GM18868 (cell line): ENCODE measurements at regions not wholly inside any gene's neighbourhood (a gene's known extent, or its start where the extent isn't known, plus 50 kb on each side); places are given as distances from the start of the nearest gene placed in this dataset.
"Not testable (repeated sequence)": the region's sequence is repeated elsewhere in the genome, so short reads cannot be mapped to it uniquely, and the experiment has no call there.

ENCODE experiments used
- ATAC-seq: cut with Tn5 transposase; IDR thresholded peaks from one replicate; pipeline ENCODE4 v1.9.1; 2021; ENCODE audit warnings: mild to moderate bottlenecking, moderate library complexity; ENCODE audit not compliant: unreplicated experiment

DNA sequence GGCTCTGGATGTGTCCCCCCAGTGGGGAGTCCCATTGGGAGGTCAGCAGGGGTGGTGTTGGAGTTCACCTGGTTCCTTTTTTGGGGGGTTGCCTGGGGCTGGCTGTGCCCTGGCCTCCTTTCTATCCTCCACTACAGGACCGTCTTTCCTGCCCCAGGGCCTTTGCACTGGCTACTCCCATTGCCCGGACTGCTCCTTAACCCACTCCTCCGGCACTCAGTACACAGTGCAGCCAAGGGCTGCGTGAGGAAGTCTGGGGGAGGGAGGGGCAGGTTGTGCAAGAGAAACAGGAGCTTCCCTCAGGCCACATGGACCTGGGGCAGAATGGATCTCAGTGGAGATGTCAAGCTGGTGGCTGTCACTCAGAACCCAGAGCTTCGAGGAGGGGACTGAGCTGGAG lies 429.3 kb upstream of the SULF2 start:
- ATAC-seq: no peak

DNA sequence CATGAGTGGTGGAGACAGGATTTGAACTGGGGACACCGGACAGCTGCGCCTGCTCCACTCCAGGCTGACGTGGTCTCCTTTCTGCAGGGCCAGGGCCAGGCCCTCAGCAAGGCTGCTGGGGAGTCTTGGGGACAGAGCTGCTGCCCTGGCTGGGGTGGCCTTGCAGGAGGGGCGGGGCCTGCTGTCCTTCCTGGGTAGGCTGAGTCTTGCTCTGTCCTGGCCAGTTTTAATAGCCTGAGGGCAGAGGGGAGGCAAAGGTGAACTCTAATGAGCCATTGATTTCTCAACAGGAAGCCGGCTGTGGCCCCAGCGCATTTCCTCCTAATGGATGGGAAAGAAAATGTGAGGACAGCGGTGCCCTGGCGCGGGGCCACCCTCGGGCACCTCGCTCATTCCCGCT lies 428.4 kb upstream of the SULF2 start:
- ATAC-seq: not testable (repeated sequence)

- no peak for ATAC-seq
These were observed 427.7 kb upstream of the SULF2 start for GRCh38 chr20:48212806-48213509.

GRCh38 chr20:48211847-48212246 lies 426.6 kb upstream of the SULF2 start:
- ATAC-seq: no peak

- ATAC-seq: no peak
These were observed 426.0 kb upstream of the SULF2 start for GRCh38 chr20:48211238-48211637.

GRCh38 chr20:48210111-48211027 lies 425.1 kb upstream of the SULF2 start:
- ATAC-seq: no peak

DNA sequence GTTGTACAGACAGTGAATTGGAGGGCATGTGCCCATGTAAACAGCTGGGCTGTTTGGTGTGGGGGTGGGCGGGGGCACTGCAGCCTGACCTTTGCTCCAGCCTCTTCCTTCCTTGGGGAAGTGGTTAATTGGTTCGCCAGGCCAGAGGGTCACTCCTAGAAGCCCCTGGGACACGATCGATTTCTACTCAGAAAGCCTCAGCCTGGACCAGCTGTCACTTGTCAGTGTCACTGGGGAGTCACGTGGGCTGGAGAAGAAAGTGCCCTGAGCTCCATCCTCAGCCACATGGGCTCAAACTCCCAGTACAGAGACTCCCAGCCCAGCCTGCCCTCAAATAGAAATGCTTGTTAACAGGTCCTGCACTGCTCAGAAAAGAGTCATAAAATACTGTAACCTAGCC lies 423.8 kb upstream of the SULF2 start:
- no peak for ATAC-seq

- ATAC-seq: no peak
These were observed 422.9 kb upstream of the SULF2 start for GRCh38 chr20:48208176-48208575.

DNA sequence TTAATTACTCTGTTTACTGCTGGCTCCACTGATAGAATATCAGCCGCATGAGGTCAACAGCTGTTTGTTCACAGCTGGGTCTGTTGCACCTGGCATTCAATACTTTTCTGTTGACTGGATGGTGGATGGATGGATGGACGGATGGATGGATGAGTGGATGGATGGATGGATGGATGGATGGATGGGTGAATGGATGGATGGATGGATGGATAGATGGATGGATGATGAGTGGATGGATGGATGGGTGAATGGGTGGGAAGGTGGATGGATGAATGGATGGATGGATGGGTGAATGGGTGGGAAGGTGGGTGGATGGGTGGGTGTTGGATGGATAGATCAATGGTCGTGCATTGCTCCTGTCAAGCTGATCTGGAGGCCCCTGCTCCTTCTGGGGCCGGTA lies 422.2 kb upstream of the SULF2 start:
- no peak for ATAC-seq

- ATAC-seq: no peak
These were observed 420.5 kb upstream of the SULF2 start for GRCh38 chr20:48205786-48206185.

DNA sequence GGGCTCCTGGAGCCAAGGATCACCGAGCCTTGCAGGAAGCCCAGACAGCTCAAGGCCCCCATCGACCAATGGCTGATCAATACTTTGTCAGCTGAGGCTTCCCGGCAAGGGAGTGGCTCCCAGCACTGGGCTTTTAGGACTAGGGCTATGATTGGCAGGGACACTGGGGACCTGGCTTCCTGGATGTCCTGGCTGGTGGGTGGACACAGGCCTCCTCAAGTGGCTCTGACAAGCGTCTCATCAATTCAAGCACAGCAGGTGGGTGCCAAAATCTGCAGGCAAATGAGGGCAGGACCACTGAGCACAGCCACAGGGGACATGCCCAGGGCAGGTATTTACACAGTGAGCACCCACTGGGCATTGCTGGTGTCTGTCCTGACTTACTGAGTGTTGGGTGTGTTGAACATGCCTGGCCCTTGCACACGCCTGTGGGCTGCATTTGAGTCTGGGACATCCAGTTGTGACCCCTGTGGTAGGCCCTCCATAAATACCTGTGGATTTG lies 420.1 kb upstream of the SULF2 start:
- ATAC-seq: no peak

- ATAC-seq: no peak
These were observed 419.2 kb upstream of the SULF2 start for GRCh38 chr20:48204499-48204898.

GRCh38 chr20:48203252-48203651 lies 418.0 kb upstream of the SULF2 start:
- no peak for ATAC-seq

- ATAC-seq: no peak
These were observed 417.2 kb upstream of the SULF2 start for GRCh38 chr20:48202334-48203113.

- ATAC-seq: no peak
These were observed 416.6 kb upstream of the SULF2 start for GRCh38 chr20:48201885-48202284.

GRCh38 chr20:48201188-48201587 lies 415.9 kb upstream of the SULF2 start:
- ATAC-seq: no peak

DNA sequence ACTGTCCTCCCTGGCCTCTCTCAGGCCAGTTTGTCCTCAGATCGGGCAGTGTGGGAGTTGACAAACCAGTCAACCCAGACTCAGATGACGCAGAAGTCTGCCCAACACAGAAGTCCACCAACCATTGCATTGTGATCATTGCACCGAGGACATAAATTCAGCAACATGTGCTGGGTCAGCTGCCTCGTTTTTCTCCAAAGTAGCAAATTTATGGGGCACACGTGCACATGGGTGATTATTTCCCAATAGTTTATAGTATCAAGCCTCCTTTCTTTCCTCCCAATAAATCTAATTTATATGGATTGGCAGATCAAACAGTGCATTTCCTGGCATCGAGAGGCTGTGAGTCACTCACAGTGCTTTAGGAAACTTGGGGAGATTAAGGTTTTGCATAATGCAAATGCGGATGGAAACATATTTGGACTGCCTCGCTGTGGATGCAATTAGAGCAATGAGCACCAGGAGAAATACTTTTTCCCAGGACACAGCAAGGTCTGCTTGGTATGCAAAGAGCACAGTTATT lies 413.7 kb upstream of the SULF2 start:
- ATAC-seq: no peak

GRCh38 chr20:48197066-48197465 lies 411.8 kb upstream of the SULF2 start:
- no peak for ATAC-seq

- no peak for ATAC-seq
These were observed 411.2 kb upstream of the SULF2 start for GRCh38 chr20:48196486-48196885.

- ATAC-seq: no peak
These were observed 410.7 kb upstream of the SULF2 start for GRCh38 chr20:48196001-48196400.
